Stomach (tissue), 8 donors: ENCODE measurements at regions not wholly inside any gene's neighbourhood (a gene's known extent, or its start where the extent isn't known, plus 50 kb on each side); places are given as distances from the start of the nearest gene placed in this dataset.

Experiments used
- DNase-seq, 2 donors: peaks; one replicate each; pipeline versions ENCODE4 v3.0.0 to v3.0.0-alpha.2; 2013 to 2019
- H3K27ac ChIP-seq, 5 donors: fragments of 200-600 bp in 4 of 5; sonication (generic) in 4 of 5; one replicate each; pipeline ENCODE4 v1.5.1; 2013 to 2019; ENCODE audit warnings: mild to moderate bottlenecking in 1 of 5, moderate library complexity in 1 of 5
- H3K27me3 ChIP-seq, 3 donors: fragments of 200-600 bp; sonication (generic); one replicate each; pipeline ENCODE4 v1.5.1; 2017 to 2019; ENCODE audit warnings: mixed run types in 1 of 3
- H3K36me3 ChIP-seq, 4 donors: fragments of 200-600 bp; sonication (generic); 1 replicate in 3 of 4; 2 replicates in 1 of 4; pipeline ENCODE4 v1.5.1; 2016 to 2019
- H3K4me1 ChIP-seq, 4 donors: fragments of 200-600 bp; sonication (generic); one replicate each; pipeline ENCODE4 v1.5.1; 2016 to 2019
- H3K4me3 ChIP-seq, 4 donors: fragments of 200-600 bp; sonication (generic) in 3 of 4; one replicate each; pipeline ENCODE4 v1.5.1; 2016 to 2019; ENCODE audit warnings: mild to moderate bottlenecking in 1 of 4
- H3K9me3 ChIP-seq, 4 donors: fragments of 200-600 bp; sonication (generic); one replicate each; pipeline ENCODE4 v1.5.1; 2016 to 2019
- EP300 ChIP-seq: sonication (generic); formaldehyde crosslinking; IDR thresholded peaks from one replicate; pipeline ENCODE4 v1.6.1; 2017; ENCODE audit warnings: antibody characterized with exemption
- POLR2A ChIP-seq, 4 donors: fragments of 450-650 bp; IDR thresholded peaks; one replicate each; pipeline ENCODE4 v1.6.1; 2016; ENCODE audit warnings: antibody characterized with exemption in 4 of 4, control low read depth in 2 of 4, mild to moderate bottlenecking in 1 of 4, moderate library complexity in 1 of 4
- POLR2AphosphoS5 ChIP-seq, 3 donors: sonication (generic); formaldehyde crosslinking; IDR thresholded peaks; one replicate each; pipeline ENCODE4 v1.6.1; 2016; ENCODE audit warnings: antibody characterized with exemption in 3 of 3
- WGBS, 5 donors: extraction: QIAGEN DNeasy Blood & Tissue Kit in 3 of 5; methylation state at CpG; one replicate each; pipeline versions ENCODE4 v1.1.5 to v1.1.7; 2013 to 2018; 5-methylcytosine and 5-hydroxymethylcytosine counted together
- intact Hi-C: fragments of 100-400 bp; cut with DNase I; formaldehyde crosslinking; loops from one replicate; pipeline ENCODE4 v1.15.1; 2023; ENCODE audit warnings: low total_unique reads
- TF ChIP-seq, protein P1 (sequence below), 7 experiments: fragments of 450-650 bp in 4 of 7; fragments of 200-600 bp in 3 of 7; sonication (generic) in 3 of 7; IDR thresholded peaks; one replicate each; pipeline ENCODE4 v1.5.1; 2016 to 2019; ENCODE audit warnings: antibody characterized with exemption in 7 of 7, control low read depth in 2 of 7, mild to moderate bottlenecking in 1 of 7
- donor health status: healthy with polysubstance abuse.
- donor health status: Bipolar disorder and iron deficiency.
- donor health status: healthy.

DNA sequence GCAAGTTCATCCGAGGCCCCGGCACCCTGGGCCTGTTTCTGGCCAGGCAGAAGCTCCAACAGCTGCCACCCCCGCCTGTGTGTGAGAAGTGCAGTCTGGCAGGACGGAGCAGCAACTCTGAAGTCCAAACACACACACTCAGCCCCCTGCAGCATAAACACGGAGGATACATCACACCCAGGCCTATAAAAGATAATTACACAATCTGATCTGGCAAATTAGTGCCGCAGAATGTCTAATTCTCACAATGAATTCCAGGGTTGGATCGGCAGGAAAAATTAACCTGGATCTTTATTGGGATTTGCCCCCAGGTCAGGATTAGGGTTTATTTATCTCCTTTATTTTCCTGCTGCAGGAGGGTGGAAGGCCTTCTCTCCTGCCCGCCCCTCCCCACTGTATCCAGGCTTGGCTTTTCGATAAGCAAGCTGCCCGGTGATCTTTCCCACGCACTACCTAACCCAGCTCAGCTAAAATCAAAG, 311.4 kb downstream of the SOX9 start:
- no peak for DNase-seq
- H3K4me1 ChIP-seq = peaks cover 0 to 32% (median 24%) of the 10 kb centered on the region in 4 donors

DNA sequence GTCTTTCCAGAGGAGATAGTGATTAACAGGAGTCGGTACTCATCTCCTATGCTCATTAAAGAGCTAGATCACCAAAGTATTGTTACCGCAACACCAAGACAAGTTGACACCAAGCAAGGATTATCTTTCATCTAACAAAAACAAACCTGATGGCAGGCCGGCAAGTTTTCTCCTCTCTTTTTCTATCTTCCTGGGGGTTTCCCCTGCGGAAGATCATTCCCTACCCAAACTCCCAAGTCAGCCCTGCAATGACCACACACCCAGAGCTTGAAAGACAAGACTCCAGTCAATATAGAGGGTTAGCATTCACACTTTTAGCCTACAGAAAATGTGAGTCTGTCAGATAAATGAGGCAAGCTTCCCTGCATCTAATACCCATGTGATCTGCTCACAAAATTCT, 312.1 kb downstream of the SOX9 start:
- H3K27me3 ChIP-seq = no peaks in the 10 kb centered on the region
- intact Hi-C loops = no loop called here
- peaks cover 0 to 25% (median 17%) of the 10 kb centered on the region in 4 donors for H3K4me1 ChIP-seq
- no peaks in the 10 kb centered on the region for H3K36me3 ChIP-seq
- no peak for DNase-seq
- H3K9me3 ChIP-seq = no peaks in the 10 kb centered on the region
- TF ChIP-seq, protein P1, sequence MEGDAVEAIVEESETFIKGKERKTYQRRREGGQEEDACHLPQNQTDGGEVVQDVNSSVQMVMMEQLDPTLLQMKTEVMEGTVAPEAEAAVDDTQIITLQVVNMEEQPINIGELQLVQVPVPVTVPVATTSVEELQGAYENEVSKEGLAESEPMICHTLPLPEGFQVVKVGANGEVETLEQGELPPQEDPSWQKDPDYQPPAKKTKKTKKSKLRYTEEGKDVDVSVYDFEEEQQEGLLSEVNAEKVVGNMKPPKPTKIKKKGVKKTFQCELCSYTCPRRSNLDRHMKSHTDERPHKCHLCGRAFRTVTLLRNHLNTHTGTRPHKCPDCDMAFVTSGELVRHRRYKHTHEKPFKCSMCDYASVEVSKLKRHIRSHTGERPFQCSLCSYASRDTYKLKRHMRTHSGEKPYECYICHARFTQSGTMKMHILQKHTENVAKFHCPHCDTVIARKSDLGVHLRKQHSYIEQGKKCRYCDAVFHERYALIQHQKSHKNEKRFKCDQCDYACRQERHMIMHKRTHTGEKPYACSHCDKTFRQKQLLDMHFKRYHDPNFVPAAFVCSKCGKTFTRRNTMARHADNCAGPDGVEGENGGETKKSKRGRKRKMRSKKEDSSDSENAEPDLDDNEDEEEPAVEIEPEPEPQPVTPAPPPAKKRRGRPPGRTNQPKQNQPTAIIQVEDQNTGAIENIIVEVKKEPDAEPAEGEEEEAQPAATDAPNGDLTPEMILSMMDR (IDR thresholded peaks at IDR 0.05) = no peak
- TF ChIP-seq EP300 (no peak), POLR2AphosphoS5 (IDR thresholded peaks at IDR 0.05) (no peak), POLR2A (IDR thresholded peaks at IDR 0.05) (no peak)
- H3K27ac ChIP-seq = no peak overlapping the region
- 45 to 66% (median 51%) methylated on average over 4 of the region's 4 CpGs for WGBS, 5 donors
- H3K4me3 ChIP-seq = no peak overlapping the region

More for the DNA sequence above, 311.4 kb downstream of the SOX9 start:
- H3K9me3 ChIP-seq = no peaks in the 10 kb centered on the region
- H3K36me3 ChIP-seq = no peaks in the 10 kb centered on the region
- intact Hi-C loops = no loop called here
- no peaks in the 10 kb centered on the region for H3K27me3 ChIP-seq
- 35 to 57% (median 44%) methylated on average over 11 of the region's 11 CpGs for WGBS, 5 donors
- TF ChIP-seq POLR2AphosphoS5 (IDR thresholded peaks at IDR 0.05) = no peak
- TF ChIP-seq EP300 = no peak
- TF ChIP-seq POLR2A (IDR thresholded peaks at IDR 0.05) = no peak
- TF ChIP-seq, protein P1 (IDR thresholded peaks at IDR 0.05) = no peak
- no peak overlapping the region for H3K4me3 ChIP-seq
- no peak overlapping the region for H3K27ac ChIP-seq

DNA sequence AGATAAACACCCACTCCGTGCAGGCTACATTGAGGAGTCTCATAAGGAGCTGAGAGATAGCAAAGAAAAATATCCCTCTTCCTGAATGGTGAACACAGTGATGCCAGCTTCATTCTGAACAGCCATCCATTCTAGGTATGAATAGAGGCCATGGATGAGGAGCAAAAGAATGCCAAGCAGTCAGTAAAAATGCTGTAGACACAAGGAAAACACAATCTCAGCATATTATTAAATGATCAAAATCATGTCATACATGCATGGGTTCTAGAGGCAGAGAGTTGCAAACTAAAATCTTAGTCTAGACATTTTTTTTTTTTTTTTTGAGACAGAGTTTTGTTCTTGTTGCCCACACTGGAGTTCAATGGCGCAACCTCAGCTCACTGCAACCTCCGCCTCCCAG, 313.0 kb downstream of the SOX9 start:
- H3K36me3 ChIP-seq = no peaks in the 10 kb centered on the region
- no peak overlapping the region for H3K27ac ChIP-seq
- H3K4me3 ChIP-seq = no peak overlapping the region
- H3K4me1 ChIP-seq = peaks cover 0 to 21% (median 13%) of the 10 kb centered on the region in 4 donors
- intact Hi-C loops = no loop called here
- no peaks in the 10 kb centered on the region for H3K9me3 ChIP-seq
- H3K27me3 ChIP-seq = no peaks in the 10 kb centered on the region
- WGBS, 5 donors = 83 to 89% (median 87%) methylated on average over 3 of the region's 3 CpGs
- TF ChIP-seq POLR2AphosphoS5 (IDR thresholded peaks at IDR 0.05) (no peak), POLR2A (IDR thresholded peaks at IDR 0.05) (no peak), EP300 (no peak)
- TF ChIP-seq, protein P1 (IDR thresholded peaks at IDR 0.05) = no peak
- no peak for DNase-seq

DNA sequence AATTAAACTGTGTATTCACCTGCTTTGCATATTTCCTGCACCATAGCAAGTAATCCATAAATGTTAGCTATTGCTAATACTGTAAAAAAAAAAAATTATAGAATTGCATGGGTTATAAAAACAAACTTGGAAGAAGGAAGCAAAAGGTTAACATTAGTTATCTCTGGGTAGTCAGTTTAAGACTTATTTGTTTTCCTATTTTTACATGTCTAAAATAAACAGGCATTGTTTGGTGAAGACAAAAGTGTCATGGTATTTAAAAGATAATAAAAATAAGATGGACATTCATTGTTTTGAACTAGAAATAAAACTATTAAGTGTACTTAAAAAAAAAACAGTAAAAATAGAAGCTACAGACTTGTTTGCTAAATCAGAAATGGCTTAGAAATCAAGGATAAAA, 313.8 kb downstream of the SOX9 start:
- H3K9me3 ChIP-seq = no peaks in the 10 kb centered on the region
- no peaks in the 10 kb centered on the region for H3K36me3 ChIP-seq
- H3K4me3 ChIP-seq = no peak overlapping the region
- no peak for DNase-seq
- H3K27ac ChIP-seq = no peak overlapping the region
- intact Hi-C loops = no loop called here
- H3K27me3 ChIP-seq = no peaks in the 10 kb centered on the region
- TF ChIP-seq POLR2AphosphoS5 (IDR thresholded peaks at IDR 0.05) (no peak), EP300 (no peak), POLR2A (IDR thresholded peaks at IDR 0.05) (no peak)
- TF ChIP-seq, protein P1 (IDR thresholded peaks at IDR 0.05) = no peak
- peaks cover 0 to 21% (median 13%) of the 10 kb centered on the region in 4 donors for H3K4me1 ChIP-seq
